ENCODE measurements at regions not wholly inside any gene's neighbourhood (a gene's known extent, or its start where the extent isn't known, plus 50 kb on each side); places are given as distances from the start of the nearest gene placed in this dataset.

- no peaks in the 10 kb centered on the region for H3K9me3 ChIP-seq (replicated peaks; ENCODE audit: insufficient read depth, low read length)
- H3K36me3 ChIP-seq (replicated peaks; ENCODE audit: insufficient read depth, low read length) = no peaks in the 10 kb centered on the region
- H3K79me2 ChIP-seq (ENCODE audit: low read length) = no peaks in the 10 kb centered on the region
- no peaks in the 10 kb centered on the region for H3F3A ChIP-seq (ENCODE audit: insufficient read depth, low read length)
- no peaks in the 10 kb centered on the region for H3K27me3 ChIP-seq (replicated peaks; ENCODE audit: insufficient read depth, low read length)
- no peak overlapping the region for H3K4me3 ChIP-seq (ENCODE audit: low read length)
- H3K9me2 ChIP-seq (replicated peaks; ENCODE audit: insufficient read depth, low read length) = no peaks in the 10 kb centered on the region
- no peak overlapping the region for H3K27ac ChIP-seq (ENCODE audit: low read length)
- H3K4me1 ChIP-seq (ENCODE audit: low read length) = no peaks in the 10 kb centered on the region
- no peak overlapping the region for H3K9ac ChIP-seq (ENCODE audit: low read length)
- DNase-seq = no peak
- H3K4me2 ChIP-seq (ENCODE audit: low read depth, low read length) = no peak overlapping the region
- no peaks in the 10 kb centered on the region for H4K20me1 ChIP-seq (ENCODE audit: insufficient read depth, low read length)
- no peak overlapping the region for H2AFZ ChIP-seq (ENCODE audit: low read length)
- no peak for TF ChIP-seq EZH2phosphoT487 (IDR thresholded peaks at IDR 0.05; ENCODE audit: low read length)
- TF ChIP-seq CTCF (IDR thresholded peaks at IDR 0.05; ENCODE audit: low read length) = no peak
- TF ChIP-seq EZH2 (optimal IDR thresholded peaks at IDR 0.05; ENCODE audit: low read depth, low read length) = no peak
These were observed 1140.3 kb downstream of the TBC1D22A start for GRCh38 chr22:47902646-47903180.

GRCh38 chr22:47901911-47902310 is 1139.5 kb downstream of the TBC1D22A start:
- Histone ChIP-seq H3K27ac (ENCODE audit: low read length) (no peak overlapping the region), H3K4me2 (ENCODE audit: low read depth, low read length) (no peak overlapping the region), H3F3A (ENCODE audit: insufficient read depth, low read length) (no peaks in the 10 kb centered on the region), H3K36me3 (replicated peaks; ENCODE audit: insufficient read depth, low read length) (no peaks in the 10 kb centered on the region), H3K4me1 (ENCODE audit: low read length) (no peaks in the 10 kb centered on the region), H2AFZ (ENCODE audit: low read length) (no peak overlapping the region), H3K27me3 (replicated peaks; ENCODE audit: insufficient read depth, low read length) (no peaks in the 10 kb centered on the region), H3K9me3 (replicated peaks; ENCODE audit: insufficient read depth, low read length) (no peaks in the 10 kb centered on the region), H3K9ac (ENCODE audit: low read length) (no peak overlapping the region), H3K9me2 (replicated peaks; ENCODE audit: insufficient read depth, low read length) (no peaks in the 10 kb centered on the region), H3K79me2 (ENCODE audit: low read length) (no peaks in the 10 kb centered on the region), H3K4me3 (ENCODE audit: low read length) (no peak overlapping the region), H4K20me1 (ENCODE audit: insufficient read depth, low read length) (no peaks in the 10 kb centered on the region)
- no peak for DNase-seq
- no peak for TF ChIP-seq EZH2phosphoT487 (IDR thresholded peaks at IDR 0.05; ENCODE audit: low read length)
- no peak for TF ChIP-seq EZH2 (optimal IDR thresholded peaks at IDR 0.05; ENCODE audit: low read depth, low read length)
- no peak for TF ChIP-seq CTCF (IDR thresholded peaks at IDR 0.05; ENCODE audit: low read length)

- no peak overlapping the region for H3K27ac ChIP-seq (ENCODE audit: low read length)
- H3F3A ChIP-seq (ENCODE audit: insufficient read depth, low read length) = no peaks in the 10 kb centered on the region
- H3K36me3 ChIP-seq (replicated peaks; ENCODE audit: insufficient read depth, low read length) = no peaks in the 10 kb centered on the region
- no peak for DNase-seq
- TF ChIP-seq EZH2 (optimal IDR thresholded peaks at IDR 0.05; ENCODE audit: low read depth, low read length) = no peak
- TF ChIP-seq EZH2phosphoT487 (IDR thresholded peaks at IDR 0.05; ENCODE audit: low read length) = no peak
- TF ChIP-seq CTCF (IDR thresholded peaks at IDR 0.05; ENCODE audit: low read length) = no peak
- no peak overlapping the region for H3K4me2 ChIP-seq (ENCODE audit: low read depth, low read length)
- no peaks in the 10 kb centered on the region for H3K4me1 ChIP-seq (ENCODE audit: low read length)
- H3K9ac ChIP-seq (ENCODE audit: low read length) = no peak overlapping the region
- H3K9me2 ChIP-seq (replicated peaks; ENCODE audit: insufficient read depth, low read length) = no peaks in the 10 kb centered on the region
- H4K20me1 ChIP-seq (ENCODE audit: insufficient read depth, low read length) = no peaks in the 10 kb centered on the region
- H3K79me2 ChIP-seq (ENCODE audit: low read length) = no peaks in the 10 kb centered on the region
- H3K9me3 ChIP-seq (replicated peaks; ENCODE audit: insufficient read depth, low read length) = no peaks in the 10 kb centered on the region
- no peak overlapping the region for H2AFZ ChIP-seq (ENCODE audit: low read length)
- H3K27me3 ChIP-seq (replicated peaks; ENCODE audit: insufficient read depth, low read length) = no peaks in the 10 kb centered on the region
- H3K4me3 ChIP-seq (ENCODE audit: low read length) = no peak overlapping the region
These were observed 1137.4 kb downstream of the TBC1D22A start for GRCh38 chr22:47899894-47900293.

Measured in MM.1S (cell line).